NOMO-1 (cell line): ENCODE measurements at regions not wholly inside any gene's neighbourhood (a gene's known extent, or its start where the extent isn't known, plus 50 kb on each side); places are given as distances from the start of the nearest gene placed in this dataset.
"Not testable (repeated sequence)": the region's sequence is repeated elsewhere in the genome, so short reads cannot be mapped to it uniquely, and the experiment has no call there.

Experiments used
- DNase-seq, 2 experiments: peaks; one replicate each; lab custom pipeline; 2025; ENCODE audit not compliant: unreplicated experiment in 2 of 2; lab: John Stamatoyannopoulos, UW

GRCh38 chr1:200290010-200290685, 119.7 kb downstream of the ZNF281 start:
- no peak for DNase-seq

GRCh38 chr1:200288226-200288625, 121.6 kb downstream of the ZNF281 start:
- no peak for DNase-seq

GRCh38 chr1:200284236-200284635, 125.6 kb downstream of the ZNF281 start:
- not testable (repeated sequence) for DNase-seq

GRCh38 chr1:200282497-200283122, 127.2 kb downstream of the ZNF281 start:
- DNase-seq, result no peak

- DNase-seq, result peak in 1 of 2 experiments; percentile 7
Measured at GRCh38 chr1:200281201-200281835, 128.5 kb downstream of the ZNF281 start.

GRCh38 chr1:200279810-200280411, 129.9 kb downstream of the ZNF281 start:
- DNase-seq, result no peak

GRCh38 chr1:200275816-200276453, 133.9 kb downstream of the ZNF281 start:
- DNase-seq, result no peak

- DNase-seq, result no peak
Measured at GRCh38 chr1:200275415-200275814, 134.4 kb downstream of the ZNF281 start.

GRCh38 chr1:200274116-200274515, 135.7 kb downstream of the ZNF281 start:
- DNase-seq, result no peak

- no peak for DNase-seq
Measured at GRCh38 chr1:200272481-200273068, 137.3 kb downstream of the ZNF281 start.

- no peak for DNase-seq
Measured at GRCh38 chr1:200269256-200269655, 140.6 kb downstream of the ZNF281 start.

- DNase-seq, result no peak
Measured at GRCh38 chr1:200267937-200268336, 141.9 kb downstream of the ZNF281 start.

GRCh38 chr1:200267458-200267857, 142.4 kb downstream of the ZNF281 start:
- no peak for DNase-seq

- no peak for DNase-seq
Measured at GRCh38 chr1:200266871-200267270, 143.0 kb downstream of the ZNF281 start.

- no peak for DNase-seq
Measured at GRCh38 chr1:200265881-200266280, 144.0 kb downstream of the ZNF281 start.

GRCh38 chr1:200265104-200265503, 144.7 kb downstream of the ZNF281 start:
- DNase-seq, result peak; percentile 9 to 52

GRCh38 chr1:200263203-200263602, 146.6 kb downstream of the ZNF281 start:
- DNase-seq, result no peak

GRCh38 chr1:200262326-200262965, 147.4 kb downstream of the ZNF281 start:
- no peak for DNase-seq

GRCh38 chr1:200260597-200261335, 149.1 kb downstream of the ZNF281 start:
- no peak for DNase-seq
